Stimulated activated CD4-positive, alpha-beta T cell treated with anti-CD3 and anti-CD28 coated beads, Interleukin-1b, Interleukin-23, amount 100 ng/mL, for 4 hours (primary cell): ENCODE measurements at regions not wholly inside any gene's neighbourhood (a gene's known extent, or its start where the extent isn't known, plus 50 kb on each side); places are given as distances from the start of the nearest gene placed in this dataset.
"Not testable (repeated sequence)": the region's sequence is repeated elsewhere in the genome, so short reads cannot be mapped to it uniquely, and the experiment has no call there.

Source experiments
- DNase-seq, 2 donors: peaks; one replicate each; pipeline ENCODE4 v3.0.0-alpha.2; 2020; ENCODE audit warnings: low read depth in 2 of 2

- DNase-seq, result no peak
Measured at GRCh38 chr12:27133022-27133590, 50.7 kb upstream of the C12orf71 start.

DNA sequence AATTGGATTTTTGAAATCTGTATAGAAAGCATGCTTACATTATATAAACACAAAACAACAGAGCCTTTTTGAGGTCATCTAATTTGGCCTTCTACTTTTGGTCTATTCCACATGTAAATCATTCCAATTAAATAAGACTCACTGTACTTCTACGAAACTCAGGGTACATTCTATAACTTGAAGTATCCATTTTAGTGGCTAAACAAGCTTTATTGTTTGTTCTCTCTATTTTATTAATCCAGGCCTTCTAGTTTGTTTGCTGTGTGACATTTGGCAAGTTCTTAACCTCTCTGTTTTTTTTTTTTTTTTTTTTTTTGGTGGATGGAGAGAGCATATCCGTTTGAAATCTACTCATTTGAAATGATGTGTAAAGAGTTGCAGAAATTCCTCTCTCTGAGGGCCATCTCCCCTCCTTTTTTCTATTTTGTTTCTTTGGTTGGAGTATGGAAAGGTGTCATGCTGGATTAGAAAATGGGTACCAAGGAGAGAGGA, 58.1 kb upstream of the C12orf71 start:
- DNase-seq, result no peak

GRCh38 chr12:27142101-27142721, 59.8 kb upstream of the C12orf71 start:
- DNase-seq, result peak in 1 of 2 donors; percentile 21

- DNase-seq, result no peak
Measured at GRCh38 chr12:27143256-27144069, 61.1 kb upstream of the C12orf71 start.

- not testable (repeated sequence) for DNase-seq
Measured at GRCh38 chr12:27145725-27146124, 63.3 kb upstream of the C12orf71 start.

DNA sequence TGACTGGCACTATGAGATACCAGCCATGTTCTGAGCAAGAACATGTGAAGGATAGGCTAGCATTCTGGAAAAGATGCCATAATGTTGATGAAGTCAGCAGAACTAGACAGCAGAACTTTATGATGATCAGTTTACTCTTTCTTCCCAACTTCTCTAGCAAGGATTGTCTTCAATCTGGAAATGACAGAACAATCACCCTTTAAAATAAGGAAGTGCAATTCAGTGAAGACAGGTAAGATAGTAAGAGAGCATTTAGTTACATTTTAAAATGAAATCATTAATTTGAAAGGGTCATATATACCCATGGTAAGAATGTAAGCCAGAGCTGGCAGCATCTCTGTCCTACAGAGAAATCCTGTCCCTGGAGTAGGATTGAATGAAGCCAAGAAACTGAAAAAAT, 66.0 kb upstream of the C12orf71 start:
- DNase-seq, result no peak

DNA sequence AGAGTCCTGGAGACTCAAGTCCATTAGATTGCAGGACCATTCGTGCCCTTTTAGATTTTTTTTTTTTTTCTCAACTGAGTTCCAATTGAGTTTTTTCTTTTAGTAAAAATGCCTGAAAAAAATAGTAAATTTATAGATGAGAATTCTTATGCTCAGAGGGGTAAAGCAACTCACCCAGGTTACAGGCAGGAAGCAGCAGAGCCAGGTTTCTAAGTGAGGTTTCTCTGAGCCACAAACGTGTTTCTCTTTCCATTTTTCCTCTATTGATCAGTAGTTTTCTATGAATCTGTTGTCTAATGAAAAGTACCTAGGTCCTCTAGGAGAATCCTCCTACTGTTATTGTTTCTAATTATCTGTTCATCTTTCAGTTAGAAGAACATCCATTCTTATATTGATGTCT, 66.4 kb upstream of the C12orf71 start:
- DNase-seq, result no peak

GRCh38 chr12:27151479-27151878, 69.1 kb upstream of the C12orf71 start:
- DNase-seq, result no peak

GRCh38 chr12:27158297-27158696, 75.9 kb upstream of the C12orf71 start:
- no peak for DNase-seq

GRCh38 chr12:27161458-27162228, 79.3 kb upstream of the C12orf71 start:
- no peak for DNase-seq

DNA sequence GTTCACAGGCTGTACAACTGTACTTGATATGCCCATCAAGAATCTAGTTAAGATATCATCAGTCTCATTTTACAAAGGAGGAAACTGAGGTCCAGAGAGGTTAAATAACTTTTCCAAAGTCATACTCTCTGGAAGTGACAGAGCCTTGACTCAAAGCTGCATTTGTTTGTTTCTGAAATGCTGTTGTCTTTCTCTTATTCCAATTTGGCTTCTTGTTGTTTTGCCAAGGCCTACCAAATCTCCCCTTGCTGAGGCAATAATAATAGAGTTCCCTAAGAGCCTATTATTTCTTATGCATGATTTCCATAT, 79.8 kb upstream of the C12orf71 start:
- DNase-seq, result no peak

DNA sequence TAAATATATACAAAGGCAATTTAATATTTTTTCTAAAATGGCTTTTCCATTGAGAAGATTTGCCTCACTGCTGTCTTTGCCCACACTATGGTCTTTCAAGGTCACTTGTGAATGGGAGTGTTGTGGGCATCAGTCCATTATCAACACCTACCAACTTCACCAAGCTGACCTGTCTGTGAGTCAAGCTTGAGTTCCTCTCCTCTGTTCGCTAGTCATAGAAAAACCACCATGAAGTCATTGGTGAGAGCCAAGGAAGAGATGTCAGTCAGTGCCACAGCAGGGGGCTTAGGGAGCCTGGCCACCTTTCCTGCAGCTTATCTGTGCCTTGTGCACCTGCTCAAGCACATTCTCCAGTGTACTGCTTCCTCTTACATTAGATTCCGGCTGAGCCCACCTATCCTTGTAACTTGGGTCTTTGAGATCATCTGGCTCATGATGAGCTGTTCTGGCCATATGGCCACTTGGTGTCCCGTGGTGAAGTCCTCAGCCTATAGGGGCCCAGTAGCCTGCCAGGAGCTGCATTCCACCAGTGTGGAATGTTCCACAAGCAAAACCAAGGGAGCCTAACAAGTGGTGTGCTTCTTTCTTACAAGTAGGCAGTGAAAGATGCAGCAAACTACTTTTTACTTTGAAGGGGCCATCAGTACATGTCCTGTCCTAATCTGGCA, 80.8 kb upstream of the C12orf71 start:
- DNase-seq, result no peak

- no peak for DNase-seq
Measured at GRCh38 chr12:27163894-27164293, 80.2 kb upstream of the STK38L start.

GRCh38 chr12:27164330-27165040, 79.6 kb upstream of the STK38L start:
- no peak for DNase-seq

GRCh38 chr12:27165958-27166357, 78.1 kb upstream of the STK38L start:
- not testable (repeated sequence) for DNase-seq

- DNase-seq, result not testable (repeated sequence)
Measured at GRCh38 chr12:27171494-27171893, 72.6 kb upstream of the STK38L start.

DNA sequence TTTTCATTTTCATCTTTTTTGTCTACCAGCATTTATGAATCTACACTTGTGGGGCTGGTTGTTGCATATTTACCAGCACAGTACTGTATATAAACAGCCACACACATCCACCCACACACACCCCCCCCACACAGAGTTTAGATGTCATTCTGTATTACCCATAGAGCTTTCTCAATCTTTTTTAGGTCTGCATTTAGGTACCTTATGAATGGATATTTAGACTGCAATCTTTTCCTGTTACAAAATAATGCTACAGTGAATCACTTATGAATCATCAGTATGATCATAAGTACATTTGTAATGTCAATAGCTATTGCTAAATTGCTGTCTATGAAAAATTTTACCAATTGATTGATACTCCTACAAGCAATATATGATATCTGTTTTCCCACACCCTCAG, 67.3 kb upstream of the STK38L start:
- peak; percentile 18 to 22 for DNase-seq

DNA sequence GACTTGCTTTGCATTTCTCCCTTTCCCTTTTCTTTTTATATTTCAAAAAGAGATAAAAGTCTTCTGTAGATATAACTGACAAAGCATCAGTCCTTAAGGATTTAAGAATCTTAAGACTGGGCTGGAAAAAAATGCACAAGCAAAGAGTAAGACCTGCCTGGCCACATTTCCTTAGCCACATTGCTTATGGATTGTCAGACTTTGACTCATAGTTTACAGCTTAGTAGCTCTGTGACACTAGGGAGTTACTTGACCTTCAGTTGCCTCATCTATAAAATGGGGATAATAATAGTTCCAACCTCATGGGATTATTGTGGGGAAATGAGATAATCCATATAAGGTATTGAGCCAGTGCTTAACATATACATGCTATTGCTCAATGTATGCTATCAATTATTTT, 66.4 kb upstream of the STK38L start:
- DNase-seq, result no peak

- no peak for DNase-seq
Measured at GRCh38 chr12:27178255-27178654, 65.8 kb upstream of the STK38L start.

DNA sequence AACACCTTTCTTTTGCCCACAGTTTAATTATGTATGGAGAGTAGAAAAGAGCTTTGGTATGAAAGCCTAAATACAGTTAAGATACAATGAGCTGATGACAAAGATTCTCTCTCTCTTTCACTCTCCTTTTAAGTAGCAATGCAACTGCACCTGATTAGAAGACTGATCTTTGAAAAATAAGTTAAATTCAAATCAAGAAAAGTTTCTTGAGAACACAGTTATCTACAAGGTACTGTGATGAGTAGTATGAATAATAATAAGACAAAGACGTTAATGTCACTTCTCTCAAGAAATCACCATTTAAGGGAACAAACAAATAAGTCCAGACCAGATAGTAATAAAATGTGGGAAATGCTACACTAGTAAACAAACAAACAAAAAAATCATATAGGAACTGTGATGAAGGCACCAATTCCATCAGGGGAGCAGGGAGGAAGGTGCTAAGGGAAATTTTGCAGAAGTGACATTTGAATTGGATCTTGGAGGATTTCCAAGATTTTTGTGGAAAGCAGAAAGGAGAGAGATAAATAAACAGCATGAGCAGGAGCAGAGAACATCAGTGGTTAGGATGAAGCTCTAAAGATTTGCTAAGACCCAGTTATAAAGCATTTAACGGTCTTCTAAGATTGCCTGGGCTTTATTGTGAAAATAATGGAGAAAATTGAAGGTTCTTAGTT, 65.2 kb upstream of the STK38L start:
- DNase-seq, result no peak
